ENCODE measurements at regions not wholly inside any gene's neighbourhood (a gene's known extent, or its start where the extent isn't known, plus 50 kb on each side); places are given as distances from the start of the nearest gene placed in this dataset.
"Not testable (repeated sequence)": the region's sequence is repeated elsewhere in the genome, so short reads cannot be mapped to it uniquely, and the experiment has no call there.

- peak in 1 of 3 donors; percentile 39 for DNase-seq
These were observed 357.2 kb downstream of the DLEU7 start for GRCh38 chr13:50485979-50486935.

DNA sequence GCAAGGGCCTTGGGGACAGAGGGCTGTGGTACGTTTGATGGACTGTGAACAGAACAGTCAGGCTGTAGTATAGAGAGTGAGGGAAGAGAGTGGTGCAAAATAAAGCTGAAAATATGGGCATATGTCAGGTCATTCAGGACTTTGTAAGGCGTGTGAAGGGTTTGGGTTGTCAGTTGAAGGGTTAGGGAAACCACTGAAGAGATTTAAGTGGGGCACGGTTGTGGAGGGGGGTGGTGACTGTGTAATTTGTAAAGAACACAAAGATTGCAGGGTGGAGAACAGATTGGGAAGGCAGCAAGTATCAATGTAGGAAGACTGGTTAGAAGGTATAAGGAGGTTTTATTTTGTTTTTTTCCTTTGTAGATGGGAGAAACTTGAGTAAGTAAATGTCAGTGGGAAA, 349.8 kb downstream of the DLEU7 start:
- DNase-seq, result no peak

GRCh38 chr13:50494138-50494537, 349.4 kb downstream of the DLEU7 start:
- DNase-seq, result no peak

DNA sequence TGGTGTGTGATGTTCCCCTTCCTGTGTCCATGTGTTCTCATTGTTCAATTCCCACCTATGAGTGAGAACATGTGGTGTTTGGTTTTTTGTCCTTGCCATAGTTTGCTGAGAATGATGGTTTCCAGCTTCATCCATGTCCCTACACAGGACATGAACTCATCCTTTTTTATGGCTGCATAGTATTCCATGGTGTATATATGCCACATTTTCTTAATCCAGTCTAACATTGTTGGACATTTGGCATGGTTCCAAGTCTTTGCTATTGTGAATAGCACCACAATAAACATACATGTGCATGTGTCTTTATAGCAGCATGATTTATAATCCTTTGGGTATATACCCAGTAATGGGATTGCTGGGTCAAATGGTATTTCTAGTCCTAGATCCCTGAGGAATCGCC, 340.3 kb downstream of the DLEU7 start:
- DNase-seq, result not testable (repeated sequence)

- DNase-seq, result no peak
These were observed 334.3 kb downstream of the DLEU7 start for GRCh38 chr13:50509167-50509566.

GRCh38 chr13:50509771-50510441, 333.6 kb downstream of the DLEU7 start:
- no peak for DNase-seq

- DNase-seq, result not testable (repeated sequence)
These were observed 332.5 kb downstream of the DLEU7 start for GRCh38 chr13:50510885-50511545.

GRCh38 chr13:50511877-50512341, 331.6 kb downstream of the DLEU7 start:
- peak in 1 of 3 donors; percentile 54 for DNase-seq

- DNase-seq, result peak in 2 of 3 donors; percentile 74 to 90
These were observed 330.8 kb downstream of the DLEU7 start for GRCh38 chr13:50512474-50513299.

- DNase-seq, result no peak
These were observed 330.1 kb downstream of the DLEU7 start for GRCh38 chr13:50513300-50513877.

DNA sequence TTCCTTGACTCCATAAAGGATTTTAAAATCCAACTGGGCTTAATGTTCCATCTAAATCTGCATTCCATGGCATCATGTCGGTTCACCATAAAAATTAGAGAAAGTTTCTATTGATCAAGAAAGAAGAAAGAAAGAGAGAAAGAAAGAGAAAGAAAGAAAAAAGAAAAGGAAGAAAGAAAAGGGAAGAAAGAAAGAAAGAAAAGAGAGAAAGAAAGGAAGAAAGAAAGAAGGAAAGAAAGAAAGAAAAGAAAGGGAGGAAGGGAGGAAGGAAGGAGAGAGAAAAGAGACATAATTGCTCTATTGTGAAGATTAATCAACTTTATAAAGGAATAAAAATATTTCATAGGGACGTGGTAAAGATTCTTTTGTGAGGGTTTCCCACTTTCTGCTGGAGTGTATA, 329.2 kb downstream of the DLEU7 start:
- DNase-seq, result no peak

- DNase-seq, result no peak
These were observed 325.4 kb downstream of the DLEU7 start for GRCh38 chr13:50518131-50518530.

GRCh38 chr13:50518781-50519201, 324.7 kb downstream of the DLEU7 start:
- DNase-seq, result no peak

DNA sequence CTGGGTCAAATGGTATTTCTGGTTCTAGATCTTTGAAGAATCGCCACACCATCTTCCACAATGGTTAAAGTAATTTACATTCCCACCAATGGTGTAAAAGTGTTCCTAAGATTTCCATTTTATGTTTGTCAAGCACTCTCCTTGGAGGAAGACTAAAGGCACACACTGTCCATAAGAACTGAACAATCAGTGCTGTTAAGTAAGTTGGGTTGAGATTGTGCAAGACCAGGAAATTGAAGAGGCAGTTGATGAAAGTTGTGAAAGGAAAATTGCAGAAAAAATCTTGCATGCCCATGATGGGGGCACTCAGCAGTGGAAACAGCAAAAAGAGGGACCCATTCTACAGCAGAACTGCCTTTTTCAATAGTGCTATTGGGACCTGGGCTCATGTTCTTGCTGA, 323.6 kb downstream of the DLEU7 start:
- no peak for DNase-seq

DNA sequence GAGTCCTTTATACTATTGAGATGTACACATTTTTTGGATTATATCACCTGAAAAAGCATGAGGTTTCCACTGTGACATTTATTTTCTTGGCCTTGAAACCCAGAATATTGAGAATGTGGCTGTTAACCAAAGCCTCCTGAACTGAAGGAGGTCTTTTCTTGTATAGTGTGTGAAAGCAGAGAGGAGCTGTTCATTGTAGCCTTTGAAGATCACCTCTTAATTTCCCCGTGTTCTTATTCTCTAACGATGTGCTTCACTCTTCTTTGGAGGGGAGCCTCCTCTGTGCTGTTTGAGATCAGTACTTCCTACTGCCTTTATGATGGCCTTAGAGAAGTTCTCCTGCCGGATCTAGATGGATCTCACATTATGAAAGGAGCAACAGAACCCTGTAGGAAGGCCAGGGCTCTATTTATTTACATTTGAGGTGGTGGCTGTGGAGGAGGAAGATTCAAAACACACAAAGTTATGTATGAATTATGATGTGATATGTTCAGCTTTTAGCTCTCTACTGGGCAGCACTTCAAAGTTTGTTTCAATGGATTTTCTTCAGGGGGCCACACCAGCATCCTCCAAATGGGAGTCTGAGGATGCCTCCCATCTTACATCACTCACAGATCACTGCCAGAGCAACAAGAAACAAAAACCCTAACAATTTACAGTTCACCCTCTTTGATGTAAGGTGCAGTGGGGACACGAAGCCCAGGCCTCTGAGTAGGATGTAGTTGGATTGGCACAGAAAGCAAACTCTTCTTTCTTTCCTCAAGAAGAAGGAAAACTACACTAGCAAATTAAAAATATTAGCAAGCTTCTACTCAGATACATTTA, 322.3 kb downstream of the DLEU7 start:
- no peak for DNase-seq

DNA sequence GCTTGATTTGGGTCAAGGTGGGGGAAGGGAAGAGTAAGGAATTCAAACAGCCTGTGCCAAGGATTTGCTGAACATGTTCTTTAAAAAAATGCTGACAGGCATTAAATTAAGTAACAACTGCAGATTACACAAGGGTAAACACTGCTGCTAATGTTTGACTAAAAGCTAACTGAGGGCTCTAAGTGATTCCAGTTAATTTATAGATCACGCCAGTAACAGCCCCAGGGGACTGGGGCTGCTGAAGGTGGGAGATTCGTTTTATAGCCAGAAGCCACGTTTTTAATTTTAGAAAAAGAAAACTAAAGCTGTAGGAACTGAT, 321.7 kb downstream of the DLEU7 start:
- DNase-seq, result peak in 2 of 3 donors; percentile 64 to 84

GRCh38 chr13:50522506-50522905, 321.0 kb downstream of the DLEU7 start:
- DNase-seq, result no peak

DNA sequence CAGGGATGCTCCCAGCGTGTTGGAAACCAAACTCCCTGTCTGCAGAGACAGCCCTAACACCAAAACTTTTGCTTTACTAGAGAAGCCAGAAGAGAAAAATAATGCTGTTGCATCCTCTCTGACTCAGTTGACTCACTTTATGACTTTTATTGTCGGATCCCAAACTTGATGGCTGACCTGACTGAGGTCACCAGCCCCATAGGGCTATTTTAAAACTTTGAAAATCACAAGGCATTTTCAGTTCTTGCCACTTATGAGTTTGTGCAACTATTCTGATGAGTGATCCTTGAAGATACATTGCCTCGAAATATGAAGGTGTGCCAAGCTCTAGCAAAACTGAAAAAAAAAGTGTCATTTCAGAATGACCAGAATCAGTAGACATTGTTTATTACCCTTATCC, 320.2 kb downstream of the DLEU7 start:
- DNase-seq, result no peak

- no peak for DNase-seq
These were observed 318.9 kb downstream of the DLEU7 start for GRCh38 chr13:50524560-50524959.

- peak in 1 of 3 donors; percentile 51 for DNase-seq
These were observed 316.8 kb downstream of the DLEU7 start for GRCh38 chr13:50526661-50527071.

Measured in muscle of back (tissue), 3 donors.